ENCODE measurements at regions not wholly inside any gene's neighbourhood (a gene's known extent, or its start where the extent isn't known, plus 50 kb on each side); places are given as distances from the start of the nearest gene placed in this dataset.

GRCh38 chr12:115630136-115630535 lies 647.4 kb downstream of the MED13L start:
- no peak overlapping the region for H3K27ac ChIP-seq (ENCODE audit: low read depth in 1 of 2, low read length in 2 of 2)
- H3K36me3 ChIP-seq (ENCODE audit: control insufficient read depth in 4 of 4, insufficient read depth in 3 of 4, low read depth in 1 of 4, low read length in 3 of 4), result no peaks in the 10 kb centered on the region
- TF ChIP-seq FOXA2 (IDR thresholded peaks at IDR 0.05) (no peak), MAX (IDR thresholded peaks at IDR 0.05) (no peak), EGR1 (IDR thresholded peaks at IDR 0.05; ENCODE audit: low read depth in 2 of 2) (no peak), RAD21 (IDR thresholded peaks at IDR 0.05) (no peak), GABPA (IDR thresholded peaks at IDR 0.05 in 1 of 2, conservative IDR thresholded peaks at IDR 0.05 in 1 of 2) (no peak)
- DNase-seq (ENCODE audit: low spot score), result no peak
- H3K27me3 ChIP-seq (ENCODE audit: control insufficient read depth in 4 of 4, insufficient read depth in 4 of 4, low read length in 3 of 4), result no peaks in the 10 kb centered on the region
- H3K9me3 ChIP-seq (ENCODE audit: control insufficient read depth in 4 of 4, low read length in 3 of 4), result peaks cover 0 to 4% (median 1%) of the 10 kb centered on the region in 4 donors
- H3K4me3 ChIP-seq (ENCODE audit: low read depth in 1 of 3, low read length in 3 of 3), result no peak overlapping the region
- no peaks in the 10 kb centered on the region for H3K4me1 ChIP-seq (ENCODE audit: control insufficient read depth in 4 of 4, insufficient read depth in 4 of 4, low read length in 3 of 4)
- 88% methylated on average over 8 of the region's 8 CpGs for WGBS
- H3K9ac ChIP-seq (ENCODE audit: low read depth in 1 of 2, low read length in 2 of 2), result no peak overlapping the region

DNA sequence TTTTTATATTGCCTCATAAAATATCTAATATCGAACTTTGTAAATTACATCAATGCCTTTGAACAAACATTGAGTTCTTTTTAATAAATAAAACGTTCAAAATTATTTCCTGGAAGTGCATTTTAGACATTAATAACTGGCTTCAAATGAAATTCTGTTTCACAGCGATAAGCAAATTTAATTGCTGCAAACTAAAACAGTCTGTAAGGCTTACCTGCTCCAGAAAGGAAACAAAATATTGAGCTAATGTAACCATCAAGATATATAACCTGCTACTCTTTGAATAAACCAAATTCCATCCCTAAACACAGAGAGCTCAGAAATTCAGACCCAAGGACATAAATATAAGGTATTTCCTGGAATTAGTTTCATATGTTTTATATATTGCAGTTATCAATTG lies 651.3 kb downstream of the MED13L start:
- no peaks in the 10 kb centered on the region for H3K4me1 ChIP-seq (ENCODE audit: control insufficient read depth in 4 of 4, insufficient read depth in 4 of 4, low read length in 3 of 4)
- 73% methylated on average over 3 of the region's 3 CpGs for WGBS
- H3K36me3 ChIP-seq (ENCODE audit: control insufficient read depth in 4 of 4, insufficient read depth in 3 of 4, low read depth in 1 of 4, low read length in 3 of 4), result no peaks in the 10 kb centered on the region
- no peak overlapping the region for H3K9ac ChIP-seq (ENCODE audit: low read depth in 1 of 2, low read length in 2 of 2)
- no peak for DNase-seq (ENCODE audit: low spot score)
- H3K9me3 ChIP-seq (ENCODE audit: control insufficient read depth in 4 of 4, low read length in 3 of 4), result peaks cover 0 to 5% (median 2%) of the 10 kb centered on the region in 4 donors
- TF ChIP-seq FOXA2 (IDR thresholded peaks at IDR 0.05), result no peak
- no peak for TF ChIP-seq FOXA1 (IDR thresholded peaks at IDR 0.05)
- TF ChIP-seq GABPA (IDR thresholded peaks at IDR 0.05 in 1 of 2, conservative IDR thresholded peaks at IDR 0.05 in 1 of 2), result no peak
- TF ChIP-seq JUND (IDR thresholded peaks at IDR 0.05), result no peak
- TF ChIP-seq, protein P1, sequence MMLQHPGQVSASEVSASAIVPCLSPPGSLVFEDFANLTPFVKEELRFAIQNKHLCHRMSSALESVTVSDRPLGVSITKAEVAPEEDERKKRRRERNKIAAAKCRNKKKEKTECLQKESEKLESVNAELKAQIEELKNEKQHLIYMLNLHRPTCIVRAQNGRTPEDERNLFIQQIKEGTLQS (IDR thresholded peaks at IDR 0.05), result no peak
- TF ChIP-seq SP1 (IDR thresholded peaks at IDR 0.05), result no peak
- no peak for TF ChIP-seq CTCF (IDR thresholded peaks at IDR 0.05; ENCODE audit: low read depth, low read length, missing input control)
- TF ChIP-seq MAX (IDR thresholded peaks at IDR 0.05), result no peak
- no peak overlapping the region for H3K27ac ChIP-seq (ENCODE audit: low read depth in 1 of 2, low read length in 2 of 2)
- H3K27me3 ChIP-seq (ENCODE audit: control insufficient read depth in 4 of 4, insufficient read depth in 4 of 4, low read length in 3 of 4), result peaks cover 0 to 2% (median 0%) of the 10 kb centered on the region in 4 donors
- H3K4me3 ChIP-seq (ENCODE audit: low read depth in 1 of 3, low read length in 3 of 3), result no peak overlapping the region

DNA sequence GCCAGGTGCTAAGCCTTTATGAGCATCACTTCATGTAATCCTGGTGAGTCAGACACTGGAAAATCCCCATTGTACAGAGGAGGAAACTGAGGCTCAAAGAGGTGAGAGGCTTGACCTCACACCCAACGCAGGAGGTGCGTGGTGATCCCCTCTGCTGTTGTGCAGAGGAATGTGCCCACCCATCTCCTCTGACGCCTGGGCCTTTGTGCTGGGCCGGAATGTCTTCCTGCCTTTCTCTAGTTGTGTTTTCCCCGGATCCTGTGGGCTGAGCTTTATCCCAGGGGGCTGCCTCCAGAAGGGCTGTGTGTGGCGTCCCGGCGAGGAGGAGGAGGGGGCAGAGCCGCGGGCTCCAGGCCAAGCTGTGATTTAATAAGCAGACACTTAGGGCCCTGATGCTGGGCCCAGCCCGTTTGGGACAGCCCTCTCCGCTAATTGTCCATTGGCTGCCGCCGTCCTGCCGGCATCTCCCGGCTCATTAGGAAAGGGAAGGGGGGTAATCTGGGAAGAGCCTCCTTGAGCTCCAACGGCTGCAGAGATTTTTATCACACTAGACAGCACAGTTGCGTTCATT lies 653.6 kb downstream of the MED13L start:
- Histone ChIP-seq H3K27me3 (ENCODE audit: control insufficient read depth in 4 of 4, insufficient read depth in 4 of 4, low read length in 3 of 4) (peaks cover 0 to 2% (median 0%) of the 10 kb centered on the region in 4 donors), H3K36me3 (ENCODE audit: control insufficient read depth in 4 of 4, insufficient read depth in 3 of 4, low read depth in 1 of 4, low read length in 3 of 4) (no peaks in the 10 kb centered on the region), H3K4me3 (ENCODE audit: low read depth in 1 of 3, low read length in 3 of 3) (no peak overlapping the region), H3K9ac (ENCODE audit: low read depth in 1 of 2, low read length in 2 of 2) (no peak overlapping the region), H3K9me3 (ENCODE audit: control insufficient read depth in 4 of 4, low read length in 3 of 4) (peaks cover 0 to 3% (median 1%) of the 10 kb centered on the region in 4 donors), H3K27ac (ENCODE audit: low read depth in 1 of 2, low read length in 2 of 2) (no peak overlapping the region), H3K4me1 (ENCODE audit: control insufficient read depth in 4 of 4, insufficient read depth in 4 of 4, low read length in 3 of 4) (no peaks in the 10 kb centered on the region)
- DNase-seq (ENCODE audit: low spot score), result no peak
- TF ChIP-seq RAD21 (IDR thresholded peaks at IDR 0.05), result no peak
- TF ChIP-seq CTCF (IDR thresholded peaks at IDR 0.05; ENCODE audit: low read depth, low read length, missing input control), result no peak
- TF ChIP-seq HNF4G (IDR thresholded peaks at IDR 0.05), result no peak
- TF ChIP-seq SP1 (IDR thresholded peaks at IDR 0.05), result no peak
- TF ChIP-seq RXRA (IDR thresholded peaks at IDR 0.05), result no peak
- TF ChIP-seq MAX (IDR thresholded peaks at IDR 0.05), result no peak
- 42% methylated on average over 18 of the region's 18 CpGs for WGBS

Data from liver (tissue), 8 donors.